GM12878 (cell line): ENCODE measurements at regions not wholly inside any gene's neighbourhood (a gene's known extent, or its start where the extent isn't known, plus 50 kb on each side); places are given as distances from the start of the nearest gene placed in this dataset.

ENCODE experiments used
- CREB1 ChIP-seq: IDR thresholded peaks from 2 replicates; pipeline ENCODE4 v1.6.1; 2012; ENCODE audit warnings: low read depth, mild to moderate bottlenecking, inconsistent platforms
- EGR1 ChIP-seq, 2 experiments: IDR thresholded peaks; 1 replicate in 1 of 2; 2 replicates in 1 of 2; pipeline ENCODE4 v1.6.1; 2011 to 2012; ENCODE audit warnings: low read depth in 2 of 2, low read length in 2 of 2, borderline replicate concordance in 1 of 2, mild to moderate bottlenecking in 1 of 2, moderate library complexity in 1 of 2
- EP300 ChIP-seq, 2 experiments: fragments of 150-350 bp in 1 of 2; IDR thresholded peaks; 2 replicates each; pipeline ENCODE4 v1.6.1; 2011 to 2012; ENCODE audit warnings: low read depth in 2 of 2, low read length in 2 of 2, borderline replicate concordance in 1 of 2, improper control_type of control experiment in 1 of 2, inconsistent platforms in 1 of 2; ENCODE audit not compliant: control insufficient read depth in 1 of 2
- JUND ChIP-seq: IDR thresholded peaks from 2 replicates; pipeline ENCODE4 v1.6.1; 2012; ENCODE audit warnings: low read depth, mild to moderate bottlenecking, low read length, improper control_type of control experiment, moderate library complexity
- KLF5 ChIP-seq: fragments of 450-650 bp; IDR thresholded peaks from 2 replicates; pipeline ENCODE4 v1.6.1; 2014; ENCODE audit warnings: mild to moderate bottlenecking; ENCODE audit not compliant: partially characterized antibody
- MEF2A ChIP-seq: IDR thresholded peaks from 2 replicates; pipeline ENCODE4 v1.6.1; 2011; ENCODE audit warnings: low read depth, mild to moderate bottlenecking, low read length, moderate library complexity; ENCODE audit not compliant: insufficient read depth
- MYC ChIP-seq: IDR thresholded peaks from 2 replicates; pipeline ENCODE4 v1.6.1; 2011; ENCODE audit warnings: mild to moderate bottlenecking, low read length, moderate library complexity, inconsistent platforms; ENCODE audit not compliant: insufficient read depth, insufficient replicate concordance, insufficient read length, severe bottlenecking
- POLR2A ChIP-seq: IDR thresholded peaks from 2 replicates; pipeline ENCODE4 v1.6.1; 2011; ENCODE audit warnings: low read depth, mild to moderate bottlenecking, low read length
- POLR2AphosphoS5 ChIP-seq: IDR thresholded peaks from 2 replicates; pipeline ENCODE4 v1.6.1; 2011; ENCODE audit warnings: mild to moderate bottlenecking, low read length, inconsistent platforms
- RAD21 ChIP-seq: IDR thresholded peaks from 2 replicates; pipeline ENCODE4 v1.6.1; 2011; ENCODE audit warnings: mild to moderate bottlenecking, low read depth, low read length, moderate library complexity; ENCODE audit not compliant: insufficient read depth
- SP1 ChIP-seq: IDR thresholded peaks from one replicate; pipeline ENCODE4 v1.6.1; 2011; ENCODE audit warnings: low read depth, low read length
- TBL1XR1 ChIP-seq: IDR thresholded peaks from 2 replicates; pipeline ENCODE4 v1.6.1; 2012; ENCODE audit warnings: low read depth, low read length, improper control_type of control experiment
- YY1 ChIP-seq: IDR thresholded peaks from 2 replicates; pipeline ENCODE4 v1.6.1; 2011; ENCODE audit warnings: low read depth, mild to moderate bottlenecking, low read length
- TF ChIP-seq, protein P1 (sequence below), 3 experiments: IDR thresholded peaks in 2 of 3; conservative IDR thresholded peaks in 1 of 3; 2 replicates each; pipeline ENCODE4 v1.5.1; 2011; ENCODE audit warnings: low read depth in 3 of 3, low read length in 3 of 3, mild to moderate bottlenecking in 3 of 3, control low read depth in 2 of 3, moderate library complexity in 2 of 3, inconsistent platforms in 1 of 3, mixed read lengths in 1 of 3; ENCODE audit not compliant: control insufficient read depth in 2 of 3, insufficient read depth in 1 of 3; ENCODE audit errors: extremely low read depth in 1 of 3

DNA sequence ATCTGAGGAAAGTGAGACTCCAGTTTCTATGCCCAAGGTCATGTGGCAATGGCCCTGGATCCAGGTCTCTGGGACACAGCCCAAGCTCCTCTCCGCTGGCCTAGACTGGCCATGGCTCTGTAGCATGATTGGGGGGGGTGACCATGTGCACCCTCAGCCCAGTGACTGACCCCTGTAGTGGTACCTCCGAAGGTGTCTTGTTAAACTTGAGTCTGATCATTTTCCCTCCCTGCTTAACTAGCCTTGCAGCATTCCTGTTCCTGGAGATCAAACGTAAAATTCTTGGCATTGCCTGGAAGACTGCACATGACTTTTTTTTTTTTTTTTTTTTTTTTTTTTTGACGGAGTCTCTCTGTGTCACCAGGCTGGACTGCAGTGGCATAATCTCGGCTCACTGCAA, 1116.0 kb downstream of the TBC1D22A start:
- TF ChIP-seq JUND (no peak), KLF5 (no peak), MYC (no peak), MEF2A (no peak), SP1 (no peak), TBL1XR1 (no peak), CREB1 (no peak), POLR2A (no peak), EGR1 (IDR thresholded peaks at IDR 0.05; ENCODE audit: borderline replicate concordance in 1 of 2, low read depth in 2 of 2, low read length in 2 of 2) (no peak), YY1 (no peak), POLR2AphosphoS5 (no peak), EP300 (IDR thresholded peaks at IDR 0.05; ENCODE audit: borderline replicate concordance in 1 of 2, control insufficient read depth in 1 of 2, low read depth in 2 of 2, low read length in 2 of 2) (no peak), RAD21 (no peak)
- TF ChIP-seq, protein P1, sequence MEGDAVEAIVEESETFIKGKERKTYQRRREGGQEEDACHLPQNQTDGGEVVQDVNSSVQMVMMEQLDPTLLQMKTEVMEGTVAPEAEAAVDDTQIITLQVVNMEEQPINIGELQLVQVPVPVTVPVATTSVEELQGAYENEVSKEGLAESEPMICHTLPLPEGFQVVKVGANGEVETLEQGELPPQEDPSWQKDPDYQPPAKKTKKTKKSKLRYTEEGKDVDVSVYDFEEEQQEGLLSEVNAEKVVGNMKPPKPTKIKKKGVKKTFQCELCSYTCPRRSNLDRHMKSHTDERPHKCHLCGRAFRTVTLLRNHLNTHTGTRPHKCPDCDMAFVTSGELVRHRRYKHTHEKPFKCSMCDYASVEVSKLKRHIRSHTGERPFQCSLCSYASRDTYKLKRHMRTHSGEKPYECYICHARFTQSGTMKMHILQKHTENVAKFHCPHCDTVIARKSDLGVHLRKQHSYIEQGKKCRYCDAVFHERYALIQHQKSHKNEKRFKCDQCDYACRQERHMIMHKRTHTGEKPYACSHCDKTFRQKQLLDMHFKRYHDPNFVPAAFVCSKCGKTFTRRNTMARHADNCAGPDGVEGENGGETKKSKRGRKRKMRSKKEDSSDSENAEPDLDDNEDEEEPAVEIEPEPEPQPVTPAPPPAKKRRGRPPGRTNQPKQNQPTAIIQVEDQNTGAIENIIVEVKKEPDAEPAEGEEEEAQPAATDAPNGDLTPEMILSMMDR (IDR thresholded peaks at IDR 0.05 in 2 of 3, conservative IDR thresholded peaks at IDR 0.05 in 1 of 3; ENCODE audit: control insufficient read depth in 2 of 3, extremely low read depth in 1 of 3, insufficient read depth in 1 of 3, low read depth in 3 of 3, low read length in 3 of 3) = no peak
